ENCODE measurements at regions not wholly inside any gene's neighbourhood (a gene's known extent, or its start where the extent isn't known, plus 50 kb on each side); places are given as distances from the start of the nearest gene placed in this dataset.

- TF ChIP-seq EZH2 (optimal IDR thresholded peaks at IDR 0.05; ENCODE audit: low read depth, low read length) (no peak), CTCF (IDR thresholded peaks at IDR 0.05; ENCODE audit: low read length) (no peak), EZH2phosphoT487 (IDR thresholded peaks at IDR 0.05; ENCODE audit: low read length) (no peak)
Measured at GRCh38 chr10:62548686-62549085, 174.5 kb downstream of the ZNF365 start.

Data from MM.1S (cell line).